Colonic mucosa (tissue), 4 donors: ENCODE measurements at regions not wholly inside any gene's neighbourhood (a gene's known extent, or its start where the extent isn't known, plus 50 kb on each side); places are given as distances from the start of the nearest gene placed in this dataset.

Source experiments
- DNase-seq: peaks from one replicate; pipeline ENCODE4 v3.0.0-alpha.2; 2020
- H3K27ac ChIP-seq: fragments of 200-600 bp; one replicate; pipeline ENCODE4 v1.8.0; 2021
- H3K27me3 ChIP-seq: fragments of 200-600 bp; one replicate; pipeline ENCODE4 v1.8.0; 2021
- H3K36me3 ChIP-seq: fragments of 200-600 bp; one replicate; pipeline ENCODE4 v1.8.0; 2021
- H3K4me1 ChIP-seq: fragments of 200-600 bp; one replicate; pipeline ENCODE4 v1.8.0; 2021; ENCODE audit warnings: mild to moderate bottlenecking
- H3K4me3 ChIP-seq: fragments of 200-600 bp; one replicate; pipeline ENCODE4 v1.8.0; 2021
- H3K9ac ChIP-seq, 2 donors: one replicate each; pipeline ENCODE4 v1.7.0; 2013; ENCODE audit warnings: control low read depth in 2 of 2, low read depth in 2 of 2, low read length in 2 of 2
- H3K9me3 ChIP-seq: fragments of 200-600 bp; one replicate; pipeline ENCODE4 v1.8.0; 2021
- CTCF ChIP-seq: fragments of 200-600 bp; IDR thresholded peaks from one replicate; pipeline ENCODE4 v1.8.0; 2022; ENCODE audit warnings: antibody characterized with exemption, mild to moderate bottlenecking
- intact Hi-C: fragments of 100-400 bp; cut with DNase I; formaldehyde crosslinking; loops from one replicate; pipeline ENCODE4 v1.14.1; 2022
- donor health status: healthy.
- donor health status: DM: no; HTN: no; CAD: no.
- donor health status: DM: no; HTN: no; CAD: no.

- H3K4me3 ChIP-seq, result no peak overlapping the region
- no peaks in the 10 kb centered on the region for H3K4me1 ChIP-seq
- no peaks in the 10 kb centered on the region for H3K36me3 ChIP-seq
- H3K27me3 ChIP-seq, result no peaks in the 10 kb centered on the region
- no peak overlapping the region for H3K9ac ChIP-seq
- intact Hi-C loops, result no loop called here
- no peaks in the 10 kb centered on the region for H3K9me3 ChIP-seq
- no peak for DNase-seq
- no peak overlapping the region for H3K27ac ChIP-seq
- TF ChIP-seq CTCF, result no peak
Measured at GRCh38 chr4:17112292-17112659, 213.8 kb upstream of the LDB2 start.

GRCh38 chr4:17109126-17109525, 210.7 kb upstream of the LDB2 start:
- Histone ChIP-seq H3K4me1 (no peaks in the 10 kb centered on the region), H3K36me3 (no peaks in the 10 kb centered on the region), H3K9ac (no peak overlapping the region), H3K9me3 (no peaks in the 10 kb centered on the region), H3K27me3 (no peaks in the 10 kb centered on the region), H3K4me3 (no peak overlapping the region), H3K27ac (no peak overlapping the region)
- DNase-seq, result no peak
- intact Hi-C loops, result no loop called here
- TF ChIP-seq CTCF, result no peak

GRCh38 chr4:17103231-17103630, 204.8 kb upstream of the LDB2 start:
- no peaks in the 10 kb centered on the region for H3K36me3 ChIP-seq
- intact Hi-C loops, result no loop called here
- TF ChIP-seq CTCF, result no peak
- no peak overlapping the region for H3K9ac ChIP-seq
- no peaks in the 10 kb centered on the region for H3K27me3 ChIP-seq
- H3K4me3 ChIP-seq, result no peak overlapping the region
- no peak for DNase-seq
- no peaks in the 10 kb centered on the region for H3K4me1 ChIP-seq
- no peak overlapping the region for H3K27ac ChIP-seq
- H3K9me3 ChIP-seq, result no peaks in the 10 kb centered on the region

DNA sequence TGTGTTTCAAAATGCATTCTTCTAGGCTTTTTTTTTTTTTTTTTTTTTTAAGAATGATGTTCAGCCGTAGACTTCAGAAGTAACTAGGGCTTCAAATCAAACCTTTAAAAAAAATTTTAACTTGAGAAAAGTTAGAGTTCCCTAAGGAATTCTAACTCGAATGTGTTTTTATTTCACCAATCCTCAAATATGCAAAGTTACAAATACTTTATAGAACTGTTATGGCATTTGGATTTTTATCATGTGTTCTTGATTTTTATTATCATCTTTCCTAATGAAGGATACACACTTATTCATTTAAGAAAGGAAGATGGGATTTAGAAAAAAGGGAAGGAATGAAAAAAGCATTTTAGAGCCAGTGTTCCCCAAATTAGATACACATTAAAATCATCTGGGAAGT, 200.6 kb upstream of the LDB2 start:
- no peaks in the 10 kb centered on the region for H3K4me1 ChIP-seq
- no peaks in the 10 kb centered on the region for H3K36me3 ChIP-seq
- H3K4me3 ChIP-seq, result no peak overlapping the region
- no peak overlapping the region for H3K27ac ChIP-seq
- no peaks in the 10 kb centered on the region for H3K27me3 ChIP-seq
- no peak overlapping the region for H3K9ac ChIP-seq
- no peak for TF ChIP-seq CTCF
- no peak for DNase-seq
- H3K9me3 ChIP-seq, result no peaks in the 10 kb centered on the region
- intact Hi-C loops, result no loop called here

GRCh38 chr4:17098401-17098800, 200.0 kb upstream of the LDB2 start:
- intact Hi-C loops, result no loop called here
- H3K27ac ChIP-seq, result no peak overlapping the region
- no peak overlapping the region for H3K9ac ChIP-seq
- H3K4me3 ChIP-seq, result no peak overlapping the region
- H3K4me1 ChIP-seq, result no peaks in the 10 kb centered on the region
- H3K27me3 ChIP-seq, result no peaks in the 10 kb centered on the region
- no peak for DNase-seq
- TF ChIP-seq CTCF, result no peak
- no peaks in the 10 kb centered on the region for H3K36me3 ChIP-seq
- no peaks in the 10 kb centered on the region for H3K9me3 ChIP-seq

DNA sequence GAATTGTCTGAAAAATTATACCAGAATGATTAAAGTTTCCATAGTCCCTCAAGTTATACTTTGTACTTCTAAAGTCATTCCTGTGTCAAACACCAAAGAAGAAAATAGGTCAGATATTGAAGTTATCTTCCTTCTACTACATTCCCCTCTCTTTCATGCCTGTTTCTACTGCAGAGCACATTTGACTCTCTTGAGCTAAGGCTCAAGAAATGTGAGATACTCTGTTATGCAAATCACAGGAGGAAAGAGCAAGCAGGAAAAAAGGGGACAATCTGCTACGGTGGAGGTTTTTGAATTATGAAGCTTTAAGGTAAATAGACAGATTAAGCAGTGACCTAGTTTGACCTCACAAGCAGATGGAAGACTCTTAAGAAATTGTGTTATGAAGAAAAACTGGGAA, 198.9 kb upstream of the LDB2 start:
- no peak for TF ChIP-seq CTCF
- intact Hi-C loops, result no loop called here
- H3K9me3 ChIP-seq, result no peaks in the 10 kb centered on the region

More for the DNA sequence above, 198.9 kb upstream of the LDB2 start:
- no peak overlapping the region for H3K9ac ChIP-seq
- no peak overlapping the region for H3K4me3 ChIP-seq
- H3K27ac ChIP-seq, result no peak overlapping the region
- DNase-seq, result no peak
- no peaks in the 10 kb centered on the region for H3K4me1 ChIP-seq
- no peaks in the 10 kb centered on the region for H3K36me3 ChIP-seq
- no peaks in the 10 kb centered on the region for H3K27me3 ChIP-seq
